Endometrial microvascular endothelial cells (primary cell): ENCODE measurements at regions not wholly inside any gene's neighbourhood (a gene's known extent, or its start where the extent isn't known, plus 50 kb on each side); places are given as distances from the start of the nearest gene placed in this dataset.
"Not testable (repeated sequence)": the region's sequence is repeated elsewhere in the genome, so short reads cannot be mapped to it uniquely, and the experiment has no call there.

ENCODE experiments used
- in situ Hi-C: cut with HindIII; loops from 2 replicates; pipeline ENCODE4 v1.10.0; 2017; ENCODE audit warnings: low sequenced_read_pairs, low pct_unique_long_range_greater_than_20kb; ENCODE audit errors: inconsistent ontology term

DNA sequence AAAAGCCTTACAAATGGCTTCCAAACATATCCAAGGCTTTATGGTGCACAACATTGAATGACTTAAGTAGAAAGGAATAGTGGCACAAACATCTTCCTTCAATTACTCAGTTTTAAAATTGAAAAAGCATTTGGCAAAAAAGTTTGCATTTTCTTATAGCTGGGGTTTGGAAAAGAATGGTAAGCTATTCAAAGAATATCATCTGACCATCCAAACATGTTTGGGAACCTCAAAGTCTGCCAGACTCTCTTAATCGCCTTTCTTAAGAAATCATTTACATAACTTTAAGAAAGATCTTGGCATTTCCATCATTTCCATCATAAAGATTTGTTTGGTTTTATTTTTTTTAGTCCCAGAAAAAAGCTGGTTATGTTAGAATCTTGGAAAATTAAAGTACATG, 210.1 kb upstream of the PELI2 start:
- in situ Hi-C loops: no loop called here

DNA sequence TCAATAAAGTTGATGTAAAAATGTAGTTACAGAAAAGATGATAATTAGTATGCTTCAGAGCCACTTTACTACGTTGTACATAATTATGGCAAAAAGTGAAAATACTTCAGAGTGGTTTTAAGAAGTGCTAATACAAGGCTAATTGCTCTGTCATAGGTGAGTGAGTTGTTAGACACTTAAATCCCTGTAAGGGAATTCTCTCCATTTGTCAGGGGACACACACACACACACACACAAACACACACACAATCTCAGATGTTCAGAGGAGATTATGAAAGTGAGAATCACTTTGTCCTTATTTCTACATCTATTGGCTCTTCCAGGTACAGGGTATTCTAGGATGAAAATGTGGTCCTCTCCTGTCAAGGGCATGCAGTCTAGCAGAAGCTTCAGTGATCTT, 208.3 kb upstream of the PELI2 start:
- in situ Hi-C loops: no loop called here

DNA sequence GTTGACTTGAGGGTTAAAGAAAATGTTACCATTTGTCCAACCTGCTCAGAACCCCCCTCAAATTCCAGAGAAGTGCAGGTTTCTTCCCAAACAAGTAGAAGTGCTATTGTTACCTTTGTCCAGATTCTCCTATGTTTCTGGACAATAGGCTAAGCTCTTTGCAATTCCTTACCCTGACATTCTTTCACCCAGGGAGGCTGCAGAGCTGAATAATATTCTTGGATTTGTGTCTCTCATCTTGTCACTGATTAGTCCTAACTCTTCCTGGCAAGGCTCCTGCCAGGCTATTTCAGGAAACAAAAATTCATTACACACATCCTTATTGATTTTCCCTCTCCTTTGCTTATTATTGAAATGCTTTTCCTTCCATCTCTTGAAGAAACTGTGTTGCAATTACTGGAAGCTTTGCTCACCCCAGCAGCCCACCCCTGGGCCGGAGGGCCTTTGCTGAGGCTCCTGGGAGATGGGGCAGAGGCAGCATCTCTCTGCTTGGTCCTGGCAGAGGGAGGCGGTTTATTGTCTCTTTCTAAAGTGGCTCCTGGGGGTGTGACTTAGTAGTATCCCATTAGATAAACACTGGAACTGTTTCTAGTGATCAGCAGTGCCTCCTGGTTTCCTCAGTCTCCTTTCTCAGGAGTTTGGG, 207.5 kb upstream of the PELI2 start:
- in situ Hi-C loops: no loop called here

DNA sequence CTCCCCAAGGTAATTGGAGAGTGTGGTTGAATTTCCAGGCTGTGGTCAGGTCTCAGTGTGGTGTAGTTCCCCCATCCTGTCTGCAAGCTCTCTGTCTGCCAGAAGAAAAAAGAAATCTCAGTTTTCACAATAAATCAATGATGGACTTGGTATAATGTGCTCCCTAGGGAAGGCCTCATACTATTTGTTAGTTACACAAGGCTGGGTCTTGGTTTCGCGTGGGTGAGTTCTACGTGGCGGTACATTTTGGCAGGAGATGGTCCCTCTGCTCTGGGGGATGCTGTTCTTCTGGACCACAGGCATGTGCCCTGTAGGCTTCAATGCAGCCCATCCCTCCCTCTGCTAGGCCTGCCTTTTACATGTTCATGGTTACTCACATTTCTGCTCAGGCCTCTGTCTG, 206.4 kb upstream of the PELI2 start:
- in situ Hi-C loops: no loop called here

DNA sequence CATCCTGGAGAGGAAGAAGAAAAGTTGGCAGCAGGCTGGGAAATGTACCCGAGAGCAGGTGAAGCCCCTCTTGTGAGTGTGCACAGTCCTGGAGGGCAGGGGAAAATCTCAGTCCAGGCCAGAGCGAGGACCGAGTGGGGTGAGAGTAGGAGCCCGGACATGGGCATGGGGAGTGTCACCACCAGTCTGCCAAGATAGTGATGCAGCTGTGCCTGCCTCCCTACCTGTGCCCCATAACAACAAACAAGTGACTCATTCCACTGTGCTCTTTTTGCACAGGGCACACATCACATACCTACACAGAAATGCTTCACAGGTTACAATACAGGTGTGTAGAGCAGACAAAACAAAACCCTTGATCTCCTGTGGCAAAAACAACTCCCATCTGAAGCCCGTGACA, 205.9 kb upstream of the PELI2 start:
- in situ Hi-C loops: no loop called here

DNA sequence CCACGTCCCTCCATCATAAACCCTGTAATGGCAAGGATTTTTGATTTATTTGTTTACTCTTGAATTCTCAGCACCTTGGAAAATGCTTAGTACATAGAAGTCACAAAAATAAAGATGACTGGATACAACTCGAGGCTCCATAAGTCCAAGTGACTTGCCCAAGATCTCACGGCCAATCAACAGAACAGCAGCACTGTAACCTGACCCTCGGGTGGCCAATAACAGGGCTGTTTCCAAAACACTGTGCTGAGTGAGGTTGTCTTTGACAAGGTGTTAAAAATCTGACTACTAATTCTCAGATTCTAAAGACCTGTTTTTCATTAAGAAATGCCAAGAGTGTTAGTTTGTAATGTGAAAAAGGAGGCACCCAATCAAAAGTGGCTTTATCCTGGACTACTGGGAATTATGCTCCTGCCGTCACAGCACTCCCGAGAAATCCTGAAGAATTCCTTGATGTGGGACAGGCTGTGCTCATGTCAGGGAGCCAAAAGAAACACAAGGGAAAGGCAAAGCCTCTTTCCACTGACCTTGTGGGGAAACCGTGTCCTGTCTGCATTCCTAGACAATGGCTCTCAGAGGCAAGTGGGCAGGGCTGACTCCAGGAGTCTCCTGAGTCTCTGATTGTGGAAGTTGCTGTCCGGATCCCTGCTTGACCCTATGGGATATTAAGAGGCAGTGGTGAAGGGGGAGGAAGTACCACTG, 204.7 kb upstream of the PELI2 start:
- in situ Hi-C loops: no loop called here

DNA sequence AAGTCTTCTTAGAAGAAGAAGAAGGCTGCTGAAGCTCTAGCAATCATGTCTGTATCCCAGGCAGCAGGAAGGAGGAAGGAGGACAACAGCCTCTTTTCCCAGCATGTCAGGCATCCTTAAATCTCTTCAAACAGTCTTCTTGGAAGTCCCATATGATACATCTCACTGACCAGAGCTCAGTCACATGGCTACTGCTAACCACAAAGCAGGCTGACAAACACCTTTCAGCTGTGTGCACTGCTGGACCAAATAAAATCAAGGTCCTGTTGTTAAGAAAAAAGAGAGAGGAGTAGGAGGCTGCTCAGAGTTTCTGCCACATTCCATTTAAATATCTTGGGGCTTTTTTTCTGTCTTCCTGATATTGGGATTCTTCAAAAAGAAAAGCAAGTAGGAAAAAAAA, 203.4 kb upstream of the PELI2 start:
- in situ Hi-C loops: no loop called here

DNA sequence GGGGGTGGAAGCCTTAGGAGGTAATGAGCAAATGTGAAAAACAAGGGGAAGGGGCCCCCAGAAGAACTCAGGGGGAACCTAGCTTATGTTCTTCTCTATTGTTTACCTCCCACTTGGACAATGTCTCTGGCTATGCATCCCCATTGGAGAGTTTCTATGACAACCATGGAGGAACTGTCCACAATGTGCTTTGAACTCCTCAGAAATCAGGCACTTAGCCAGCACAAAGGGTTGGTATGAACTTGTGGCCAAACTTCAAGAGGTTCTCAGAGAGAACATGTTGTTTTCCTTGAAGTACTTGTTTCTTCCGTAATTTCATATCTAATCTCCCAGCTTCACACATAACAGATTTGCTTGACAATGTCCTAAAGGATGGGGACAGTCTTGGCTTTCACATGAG, 202.8 kb upstream of the PELI2 start:
- in situ Hi-C loops: no loop called here

DNA sequence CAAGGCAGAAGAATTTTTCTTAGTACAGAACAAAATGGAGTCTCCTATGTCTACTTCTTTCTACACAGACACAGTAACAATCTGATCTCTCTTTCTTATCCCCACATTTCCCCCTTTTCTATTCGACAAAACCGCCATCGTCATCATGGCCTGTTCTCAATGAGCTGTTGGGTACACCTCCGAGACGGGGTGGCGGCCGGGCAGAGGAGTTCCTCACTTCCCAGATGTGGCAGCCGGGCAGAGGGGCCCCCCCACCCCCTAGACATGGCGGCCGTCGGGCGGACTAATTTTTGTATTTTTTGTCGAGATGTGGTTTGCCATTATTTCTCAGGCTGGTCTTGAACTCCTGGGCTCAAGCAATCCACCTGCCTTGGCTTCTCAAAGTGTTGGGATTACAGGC, 198.4 kb upstream of the PELI2 start:
- in situ Hi-C loops: not testable (repeated sequence)

DNA sequence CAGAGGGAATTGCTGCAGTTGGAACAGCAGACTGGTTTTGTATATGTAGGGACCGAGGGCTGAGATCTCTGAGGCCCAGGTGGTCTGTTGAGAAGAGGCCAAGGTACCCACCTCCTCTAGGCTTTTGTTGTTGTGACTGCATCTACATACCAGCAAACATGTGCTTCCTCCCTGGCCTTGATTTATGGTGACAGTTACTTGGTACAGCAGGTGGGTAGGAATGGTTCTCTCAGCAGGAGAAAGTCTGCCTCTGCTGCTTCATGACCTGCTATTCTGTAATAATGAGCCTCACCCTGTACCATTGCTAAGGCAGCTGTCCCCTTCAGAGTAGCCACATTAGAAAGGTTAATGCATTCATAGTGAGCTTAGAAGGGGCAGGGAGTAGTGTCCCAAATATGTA, 196.7 kb upstream of the PELI2 start:
- in situ Hi-C loops: no loop called here

DNA sequence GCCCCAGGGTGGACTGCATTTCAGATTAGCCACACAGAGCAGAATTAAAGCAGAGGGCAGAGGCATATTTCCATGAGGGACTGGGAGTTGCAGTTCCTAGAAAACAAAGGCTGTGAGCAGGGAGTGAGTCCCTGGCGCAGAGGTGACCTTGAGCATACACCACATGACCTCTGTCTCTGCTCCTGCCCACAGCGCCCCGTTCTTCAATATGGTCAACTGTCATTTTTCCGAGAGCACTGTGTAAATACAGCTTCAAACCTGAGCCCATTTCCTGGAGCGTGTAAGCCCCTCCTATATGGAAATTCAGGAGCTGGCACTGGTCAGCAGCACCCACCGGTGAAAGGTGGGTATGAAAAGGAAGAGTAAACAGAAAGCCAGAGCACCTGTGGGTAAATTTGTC, 192.2 kb upstream of the PELI2 start:
- in situ Hi-C loops: no loop called here

DNA sequence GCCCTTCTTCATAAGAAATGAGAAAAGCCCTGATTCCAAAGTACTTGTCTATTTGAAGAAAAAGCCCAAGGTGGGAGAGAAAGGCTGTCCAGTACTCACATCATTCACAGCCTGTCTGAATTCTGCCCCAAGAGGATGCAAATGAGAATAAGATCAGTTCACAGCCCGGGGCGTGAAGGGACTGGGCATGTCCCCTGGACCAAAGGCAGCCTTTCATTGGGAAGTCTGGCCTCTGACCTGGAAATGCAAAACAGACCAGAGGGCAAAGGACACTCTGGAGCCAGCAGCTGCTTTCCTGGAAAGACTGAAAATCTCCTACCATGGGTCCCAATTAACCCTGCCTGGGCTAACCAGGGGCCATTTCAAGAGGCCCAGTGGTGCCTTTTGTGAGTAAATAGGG, 191.2 kb upstream of the PELI2 start:
- in situ Hi-C loops: no loop called here

DNA sequence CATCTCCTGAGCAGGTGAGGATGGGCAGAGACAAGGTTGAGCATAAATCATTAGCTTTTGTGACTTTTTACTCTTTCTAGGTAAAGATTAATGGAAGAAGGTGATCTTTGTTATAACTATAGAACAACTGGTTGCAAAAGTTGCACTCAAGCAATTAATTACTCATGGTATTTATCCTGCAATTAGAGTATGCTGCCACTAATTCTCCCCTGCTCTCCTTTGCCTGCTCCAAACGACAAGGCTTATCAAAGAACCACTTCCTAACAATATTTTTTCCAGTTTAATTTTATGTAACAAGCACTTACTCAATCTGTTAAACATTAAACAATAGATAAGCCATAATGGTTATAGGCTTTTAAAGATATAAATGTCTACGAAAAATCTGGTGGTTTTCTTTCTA, 189.9 kb upstream of the PELI2 start:
- in situ Hi-C loops: no loop called here

DNA sequence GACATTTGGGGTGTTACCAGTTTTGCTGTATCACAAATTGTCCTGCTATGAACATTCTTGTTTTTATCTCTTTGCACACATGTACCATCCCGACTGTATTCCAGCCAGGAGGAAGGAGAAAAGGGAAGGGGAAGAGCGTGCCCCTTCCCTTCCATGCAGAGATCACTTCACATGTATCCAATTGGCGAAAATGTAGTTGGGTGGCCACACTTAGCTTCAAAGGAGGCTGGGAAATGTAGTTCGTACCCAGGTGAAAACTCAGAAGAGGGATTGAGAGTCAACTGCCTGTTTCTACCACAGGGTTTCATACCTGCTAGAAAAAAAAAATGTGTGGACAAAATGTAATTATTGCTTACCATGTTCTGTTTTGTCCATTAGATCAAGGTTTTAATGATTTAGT, 189.1 kb upstream of the PELI2 start:
- in situ Hi-C loops: no loop called here

DNA sequence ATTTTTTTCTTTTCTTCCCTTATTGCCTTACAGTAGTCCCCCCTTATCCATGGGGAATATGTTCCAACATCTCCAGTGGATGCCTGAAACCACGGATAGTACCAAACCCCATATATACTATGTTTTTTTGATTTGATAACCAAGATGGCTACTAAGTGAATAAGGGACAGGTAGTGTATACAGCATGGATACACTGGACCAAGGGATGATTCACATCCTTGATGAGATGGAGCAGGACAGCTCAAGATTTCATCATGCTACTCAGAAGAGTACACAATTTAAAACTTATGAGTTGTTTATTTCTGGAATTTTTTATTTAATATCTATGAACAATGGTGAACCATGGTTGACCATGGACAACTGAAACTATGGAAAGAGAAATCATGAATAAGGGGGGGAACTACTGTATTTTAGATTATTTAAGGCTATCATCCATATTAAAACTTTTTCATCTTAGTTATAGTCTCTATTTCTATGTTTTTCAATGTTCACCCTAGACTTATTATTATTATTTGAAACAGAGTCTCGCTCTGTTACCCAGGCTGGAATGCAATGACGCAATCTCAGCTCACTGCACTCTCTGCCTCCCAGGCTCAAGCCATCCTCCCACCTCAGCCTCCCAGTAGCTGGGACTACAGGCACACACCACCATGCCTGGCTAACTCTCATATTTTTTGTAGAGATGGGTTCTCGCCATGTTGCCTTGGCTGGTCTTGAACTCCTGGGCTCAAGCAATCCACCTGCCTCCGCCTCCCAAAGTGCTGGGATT, 188.0 kb upstream of the PELI2 start:
- in situ Hi-C loops: no loop called here

DNA sequence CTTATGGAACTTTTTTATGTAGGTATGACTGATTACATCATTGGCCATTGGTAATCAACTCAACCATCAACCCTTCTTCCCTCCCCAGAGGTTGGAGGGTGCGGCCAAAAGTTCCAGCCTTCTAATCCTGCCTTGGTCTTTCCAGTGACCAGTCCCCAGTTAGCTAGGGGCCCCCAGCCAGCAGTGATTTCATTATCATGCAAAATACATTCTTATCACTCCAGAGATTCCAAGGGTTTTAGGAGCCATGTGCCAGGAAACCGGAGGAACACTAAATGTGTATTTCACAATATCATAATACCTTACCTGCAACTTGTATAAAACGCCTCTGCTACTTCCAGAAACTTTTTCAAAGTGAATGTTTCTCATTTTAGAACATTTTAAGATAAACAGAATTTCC, 181.5 kb upstream of the PELI2 start:
- in situ Hi-C loops: no loop called here

DNA sequence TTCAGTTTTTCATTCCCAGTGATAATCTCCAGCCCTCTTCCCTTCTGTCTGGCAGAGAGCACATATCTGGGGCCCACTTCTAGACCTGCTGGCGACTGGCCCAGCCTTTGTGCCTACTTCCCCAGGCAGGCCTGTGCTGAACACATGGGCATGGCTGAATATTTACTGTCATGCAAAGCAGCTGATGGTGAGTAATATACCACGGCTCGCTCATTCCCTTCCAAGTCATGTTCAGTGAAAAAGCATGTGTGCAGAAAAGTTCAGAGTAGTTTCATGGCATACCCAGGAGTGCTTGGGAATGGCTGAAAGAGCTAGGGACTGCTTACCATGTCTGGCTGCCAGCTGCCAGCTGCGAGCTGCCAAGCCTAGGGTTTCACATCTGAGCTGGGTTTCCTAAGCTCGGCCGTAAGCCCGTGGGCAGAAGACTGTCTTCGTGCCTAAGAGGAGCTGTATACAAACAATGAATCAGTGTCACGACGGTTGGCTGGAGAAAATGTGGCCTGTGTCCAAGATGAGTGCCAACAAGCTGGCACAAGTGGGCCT, 179.9 kb upstream of the PELI2 start:
- in situ Hi-C loops: no loop called here

DNA sequence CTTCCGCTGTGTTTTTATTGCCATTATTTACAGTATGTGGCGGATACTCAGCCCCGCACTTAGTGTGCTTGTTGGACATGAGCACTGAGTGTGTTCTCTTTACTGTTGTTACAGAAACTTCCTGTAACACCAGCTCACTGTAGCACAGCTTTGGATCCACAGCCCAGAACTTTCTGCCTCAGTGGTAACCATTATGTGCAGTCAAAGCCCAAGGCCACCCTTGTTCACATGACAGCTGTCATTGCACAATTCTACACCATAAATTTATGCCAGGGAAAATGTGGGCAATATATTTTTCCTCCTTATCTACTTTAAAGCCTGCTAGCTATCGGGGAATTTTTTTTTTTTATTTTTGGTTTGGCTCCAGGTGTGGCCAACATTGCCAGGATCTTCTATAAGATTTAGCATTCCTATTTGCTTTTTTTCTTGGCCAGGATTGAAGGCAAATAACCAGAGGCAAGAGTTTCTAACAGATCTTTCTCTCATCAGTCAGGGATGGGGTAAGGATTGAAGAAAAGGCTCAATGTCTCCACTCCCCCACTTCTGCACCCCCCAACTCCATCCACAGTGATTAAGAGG, 176.0 kb upstream of the PELI2 start:
- in situ Hi-C loops: no loop called here

DNA sequence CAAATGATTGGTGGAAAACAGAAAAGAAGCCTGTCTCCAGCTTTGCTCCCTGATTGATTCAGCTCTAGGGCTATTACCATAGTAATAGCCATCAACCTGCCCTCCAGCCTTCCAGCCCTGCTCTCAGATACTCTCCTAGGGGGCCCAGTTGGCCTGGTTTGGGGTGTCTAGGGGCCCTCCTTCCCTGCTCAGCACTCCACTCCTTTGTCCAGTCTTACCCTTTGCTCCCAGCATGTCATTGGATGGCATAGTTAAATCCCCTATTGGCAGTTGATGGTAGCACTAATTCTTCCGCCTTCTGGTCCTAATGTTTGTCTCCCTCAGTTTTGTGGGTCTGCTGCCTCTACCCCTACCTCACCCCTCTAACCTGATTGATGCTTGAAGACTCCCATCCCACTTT, 175.4 kb upstream of the PELI2 start:
- in situ Hi-C loops: no loop called here

DNA sequence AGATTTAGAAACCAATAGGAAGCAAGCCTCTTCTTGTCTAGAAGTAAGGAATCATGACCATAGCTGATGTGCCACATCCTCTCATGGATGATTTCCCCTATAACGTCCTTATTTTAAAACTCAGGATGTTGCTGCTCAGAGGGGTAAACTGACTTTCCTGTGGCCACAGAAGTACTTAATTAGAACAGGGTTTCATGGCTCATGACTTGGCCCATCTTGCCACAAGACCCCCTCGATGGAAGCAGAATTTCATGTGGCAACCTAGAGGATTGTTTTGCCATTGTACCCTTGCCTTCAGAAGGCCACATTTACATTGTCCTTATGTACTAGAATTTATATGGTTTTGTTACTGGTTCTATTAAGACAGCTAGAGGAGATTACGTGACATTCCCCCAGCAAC, 173.5 kb upstream of the PELI2 start:
- in situ Hi-C loops: no loop called here
